Right atrium auricular region (tissue), 2 donors: ENCODE measurements at regions not wholly inside any gene's neighbourhood (a gene's known extent, or its start where the extent isn't known, plus 50 kb on each side); places are given as distances from the start of the nearest gene placed in this dataset.

Experiments
- DNase-seq: peaks from one replicate; pipeline ENCODE4 v3.0.0-alpha.2; 2019; ENCODE audit warnings: low spot score
- H3K27ac ChIP-seq, 2 donors: fragments of 200-600 bp; sonication (generic); 1 replicate in 1 of 2; 2 replicates in 1 of 2; pipeline ENCODE4 v1.5.1; 2016 to 2019
- H3K27me3 ChIP-seq, 2 donors: fragments of 200-600 bp; sonication (generic); one replicate each; pipeline versions ENCODE4 v1.5.1 to v1.6.0; 2017 to 2019
- H3K36me3 ChIP-seq: fragments of 200-600 bp; sonication (generic); one replicate; pipeline ENCODE4 v1.5.1; 2016
- H3K4me1 ChIP-seq, 2 donors: fragments of 200-600 bp; sonication (generic); one replicate each; pipeline versions ENCODE4 v1.5.1 to v1.6.0; 2017 to 2019
- H3K4me3 ChIP-seq, 2 donors: fragments of 200-600 bp; sonication (generic); 1 replicate in 1 of 2; 2 replicates in 1 of 2; pipeline ENCODE4 v1.5.1; 2017 to 2019; ENCODE audit warnings: mild to moderate bottlenecking in 1 of 2, moderate library complexity in 1 of 2
- H3K9me3 ChIP-seq, 2 donors: fragments of 200-600 bp; sonication (generic); one replicate each; pipeline ENCODE4 v1.5.1; 2019
- CTCF ChIP-seq, 2 donors: fragments of 200-600 bp; sonication (generic); IDR thresholded peaks; one replicate each; pipeline ENCODE4 v1.5.1; 2019; ENCODE audit warnings: antibody characterized with exemption in 2 of 2

- no peak for TF ChIP-seq CTCF (IDR thresholded peaks at IDR 0.05)
- DNase-seq, result no peak
- H3K4me1 ChIP-seq, result no peaks in the 10 kb centered on the region
- H3K36me3 ChIP-seq, result no peaks in the 10 kb centered on the region
- no peak overlapping the region for H3K4me3 ChIP-seq
- H3K27me3 ChIP-seq, result no peaks in the 10 kb centered on the region
- no peaks in the 10 kb centered on the region for H3K9me3 ChIP-seq
- no peak overlapping the region for H3K27ac ChIP-seq
Observed at GRCh38 chr1:95325349-95325748, 91.3 kb downstream of the RWDD3 start.

GRCh38 chr1:95326023-95326422, 92.0 kb downstream of the RWDD3 start:
- Histone ChIP-seq H3K4me3 (no peak overlapping the region), H3K27ac (no peak overlapping the region), H3K36me3 (no peaks in the 10 kb centered on the region), H3K9me3 (no peaks in the 10 kb centered on the region), H3K4me1 (no peaks in the 10 kb centered on the region), H3K27me3 (no peaks in the 10 kb centered on the region)
- no peak for DNase-seq
- no peak for TF ChIP-seq CTCF (IDR thresholded peaks at IDR 0.05)

GRCh38 chr1:95332754-95333153, 98.7 kb downstream of the RWDD3 start:
- H3K27ac ChIP-seq, result no peak overlapping the region
- no peaks in the 10 kb centered on the region for H3K36me3 ChIP-seq
- no peak for DNase-seq
- H3K4me3 ChIP-seq, result no peak overlapping the region
- H3K27me3 ChIP-seq, result no peaks in the 10 kb centered on the region
- no peaks in the 10 kb centered on the region for H3K4me1 ChIP-seq
- no peaks in the 10 kb centered on the region for H3K9me3 ChIP-seq
- TF ChIP-seq CTCF (IDR thresholded peaks at IDR 0.05), result no peak

- no peaks in the 10 kb centered on the region for H3K4me1 ChIP-seq
- no peaks in the 10 kb centered on the region for H3K27me3 ChIP-seq
- no peak overlapping the region for H3K4me3 ChIP-seq
- TF ChIP-seq CTCF (IDR thresholded peaks at IDR 0.05), result no peak
- no peaks in the 10 kb centered on the region for H3K36me3 ChIP-seq
- no peak for DNase-seq
- no peaks in the 10 kb centered on the region for H3K9me3 ChIP-seq
- no peak overlapping the region for H3K27ac ChIP-seq
Observed at GRCh38 chr1:95339377-95339776, 105.4 kb downstream of the RWDD3 start.

GRCh38 chr1:95340061-95340460, 106.1 kb downstream of the RWDD3 start:
- H3K27me3 ChIP-seq, result no peaks in the 10 kb centered on the region
- H3K36me3 ChIP-seq, result no peaks in the 10 kb centered on the region
- no peak overlapping the region for H3K4me3 ChIP-seq
- H3K4me1 ChIP-seq, result no peaks in the 10 kb centered on the region
- DNase-seq, result no peak
- peak overlapping the region in 1 of 2 donors; percentile 11 for H3K27ac ChIP-seq
- no peak for TF ChIP-seq CTCF (IDR thresholded peaks at IDR 0.05)
- H3K9me3 ChIP-seq, result no peaks in the 10 kb centered on the region

- TF ChIP-seq CTCF (IDR thresholded peaks at IDR 0.05), result no peak
- Histone ChIP-seq H3K27ac (no peak overlapping the region), H3K9me3 (no peaks in the 10 kb centered on the region), H3K4me1 (no peaks in the 10 kb centered on the region), H3K4me3 (no peak overlapping the region), H3K27me3 (no peaks in the 10 kb centered on the region), H3K36me3 (no peaks in the 10 kb centered on the region)
- DNase-seq, result no peak
Observed at GRCh38 chr1:95352767-95353166, 118.8 kb downstream of the RWDD3 start.
